ENCODE measurements at regions not wholly inside any gene's neighbourhood (a gene's known extent, or its start where the extent isn't known, plus 50 kb on each side); places are given as distances from the start of the nearest gene placed in this dataset.

GRCh38 chr11:31882951-31883392, 71.8 kb upstream of the PAX6 start:
- Histone ChIP-seq H3K27me3 (ENCODE audit: control insufficient read depth, insufficient read depth, low read length) (no peaks in the 10 kb centered on the region), H3K4me3 (ENCODE audit: low read length in 3 of 3) (no peak overlapping the region), H3K27ac (ENCODE audit: low read depth in 2 of 2, low read length in 2 of 2) (no peak overlapping the region), H3K4me1 (ENCODE audit: control insufficient read depth in 2 of 3, insufficient read depth in 2 of 3, low read depth in 1 of 3, low read length in 3 of 3) (no peaks in the 10 kb centered on the region), H3K9me3 (ENCODE audit: control insufficient read depth in 2 of 3, insufficient read depth in 1 of 3, low read length in 3 of 3) (no peaks in the 10 kb centered on the region), H3K36me3 (ENCODE audit: control insufficient read depth in 2 of 3, insufficient read depth in 3 of 3, low read length in 3 of 3) (no peaks in the 10 kb centered on the region), H3K9ac (ENCODE audit: low read length in 3 of 3) (no peak overlapping the region)
- FAIRE-seq (no peak), DNase-seq (no peak)
- intact Hi-C loops (cut with DNase I): no loop called here
- TF ChIP-seq, protein P1, sequence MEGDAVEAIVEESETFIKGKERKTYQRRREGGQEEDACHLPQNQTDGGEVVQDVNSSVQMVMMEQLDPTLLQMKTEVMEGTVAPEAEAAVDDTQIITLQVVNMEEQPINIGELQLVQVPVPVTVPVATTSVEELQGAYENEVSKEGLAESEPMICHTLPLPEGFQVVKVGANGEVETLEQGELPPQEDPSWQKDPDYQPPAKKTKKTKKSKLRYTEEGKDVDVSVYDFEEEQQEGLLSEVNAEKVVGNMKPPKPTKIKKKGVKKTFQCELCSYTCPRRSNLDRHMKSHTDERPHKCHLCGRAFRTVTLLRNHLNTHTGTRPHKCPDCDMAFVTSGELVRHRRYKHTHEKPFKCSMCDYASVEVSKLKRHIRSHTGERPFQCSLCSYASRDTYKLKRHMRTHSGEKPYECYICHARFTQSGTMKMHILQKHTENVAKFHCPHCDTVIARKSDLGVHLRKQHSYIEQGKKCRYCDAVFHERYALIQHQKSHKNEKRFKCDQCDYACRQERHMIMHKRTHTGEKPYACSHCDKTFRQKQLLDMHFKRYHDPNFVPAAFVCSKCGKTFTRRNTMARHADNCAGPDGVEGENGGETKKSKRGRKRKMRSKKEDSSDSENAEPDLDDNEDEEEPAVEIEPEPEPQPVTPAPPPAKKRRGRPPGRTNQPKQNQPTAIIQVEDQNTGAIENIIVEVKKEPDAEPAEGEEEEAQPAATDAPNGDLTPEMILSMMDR (IDR thresholded peaks at IDR 0.05; ENCODE audit: borderline replicate concordance, extremely low read depth, insufficient read depth): no peak

DNA sequence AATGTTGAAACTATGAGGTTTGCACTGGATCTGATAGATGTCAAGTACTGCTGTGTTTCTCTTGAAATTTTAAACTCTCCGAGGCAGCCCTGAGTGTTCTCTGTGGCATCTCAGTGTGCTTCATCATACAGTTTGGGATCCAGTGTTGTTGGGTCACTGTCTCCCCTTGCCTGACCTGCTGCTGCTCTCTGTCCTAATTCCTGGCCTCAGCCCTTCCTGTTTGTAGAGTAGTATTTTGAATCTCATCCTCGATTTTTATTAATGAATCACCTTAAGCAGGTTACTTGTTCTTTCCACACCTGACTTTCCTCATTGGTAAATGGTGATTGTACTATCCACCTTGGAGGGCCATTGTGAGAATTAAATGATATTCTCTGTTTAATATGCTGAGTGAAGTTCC, 70.7 kb upstream of the PAX6 start:
- FAIRE-seq: no peak
- intact Hi-C loops (cut with DNase I): no loop called here

GRCh38 chr11:31879681-31880080, 68.6 kb upstream of the PAX6 start:
- Histone ChIP-seq H3K36me3 (ENCODE audit: control insufficient read depth in 2 of 3, insufficient read depth in 3 of 3, low read length in 3 of 3) (no peaks in the 10 kb centered on the region), H3K27ac (ENCODE audit: low read depth in 2 of 2, low read length in 2 of 2) (no peak overlapping the region), H3K9ac (ENCODE audit: low read length in 3 of 3) (no peak overlapping the region), H3K4me1 (ENCODE audit: control insufficient read depth in 2 of 3, insufficient read depth in 2 of 3, low read depth in 1 of 3, low read length in 3 of 3) (no peaks in the 10 kb centered on the region), H3K27me3 (ENCODE audit: control insufficient read depth, insufficient read depth, low read length) (no peaks in the 10 kb centered on the region), H3K4me3 (ENCODE audit: low read length in 3 of 3) (no peak overlapping the region), H3K9me3 (ENCODE audit: control insufficient read depth in 2 of 3, insufficient read depth in 1 of 3, low read length in 3 of 3) (no peaks in the 10 kb centered on the region)
- no peak for FAIRE-seq
- TF ChIP-seq, protein P1 (IDR thresholded peaks at IDR 0.05; ENCODE audit: borderline replicate concordance, extremely low read depth, insufficient read depth): no peak
- DNase-seq: no peak
- intact Hi-C loops (cut with DNase I): no loop called here

More for the DNA sequence above, 70.7 kb upstream of the PAX6 start:
- TF ChIP-seq, protein P1 (IDR thresholded peaks at IDR 0.05; ENCODE audit: borderline replicate concordance, extremely low read depth, insufficient read depth): no peak
- Histone ChIP-seq H3K27me3 (ENCODE audit: control insufficient read depth, insufficient read depth, low read length) (no peaks in the 10 kb centered on the region), H3K27ac (ENCODE audit: low read depth in 2 of 2, low read length in 2 of 2) (no peak overlapping the region), H3K36me3 (ENCODE audit: control insufficient read depth in 2 of 3, insufficient read depth in 3 of 3, low read length in 3 of 3) (no peaks in the 10 kb centered on the region), H3K9ac (ENCODE audit: low read length in 3 of 3) (no peak overlapping the region), H3K4me3 (ENCODE audit: low read length in 3 of 3) (no peak overlapping the region), H3K4me1 (ENCODE audit: control insufficient read depth in 2 of 3, insufficient read depth in 2 of 3, low read depth in 1 of 3, low read length in 3 of 3) (no peaks in the 10 kb centered on the region), H3K9me3 (ENCODE audit: control insufficient read depth in 2 of 3, insufficient read depth in 1 of 3, low read length in 3 of 3) (no peaks in the 10 kb centered on the region)
- no peak for DNase-seq

DNA sequence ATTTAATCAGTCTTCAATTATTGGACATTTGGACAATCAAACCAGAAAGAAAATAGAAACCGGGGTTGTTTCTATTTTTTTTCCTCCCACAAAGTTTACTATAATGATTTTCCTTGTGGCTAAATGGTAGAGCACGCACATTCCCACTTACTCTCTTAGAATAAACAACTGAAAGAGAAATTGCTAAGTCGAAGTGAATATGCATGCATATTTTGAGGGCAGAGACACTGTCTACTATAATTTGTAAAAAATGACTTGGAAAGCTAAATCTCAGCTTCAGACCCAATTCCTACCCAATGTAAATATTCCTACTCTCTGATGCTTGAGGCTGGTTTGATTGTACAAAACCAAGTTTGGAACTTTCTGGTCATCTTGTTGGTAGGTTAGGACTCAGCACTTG, 66.7 kb upstream of the PAX6 start:
- Histone ChIP-seq H3K9ac (ENCODE audit: low read length in 3 of 3) (no peak overlapping the region), H3K36me3 (ENCODE audit: control insufficient read depth in 2 of 3, insufficient read depth in 3 of 3, low read length in 3 of 3) (no peaks in the 10 kb centered on the region), H3K27me3 (ENCODE audit: control insufficient read depth, insufficient read depth, low read length) (no peaks in the 10 kb centered on the region), H3K9me3 (ENCODE audit: control insufficient read depth in 2 of 3, insufficient read depth in 1 of 3, low read length in 3 of 3) (no peaks in the 10 kb centered on the region), H3K4me1 (ENCODE audit: control insufficient read depth in 2 of 3, insufficient read depth in 2 of 3, low read depth in 1 of 3, low read length in 3 of 3) (no peaks in the 10 kb centered on the region), H3K4me3 (ENCODE audit: low read length in 3 of 3) (no peak overlapping the region), H3K27ac (ENCODE audit: low read depth in 2 of 2, low read length in 2 of 2) (no peak overlapping the region)
- TF ChIP-seq, protein P1 (IDR thresholded peaks at IDR 0.05; ENCODE audit: borderline replicate concordance, extremely low read depth, insufficient read depth): no peak
- no peak for FAIRE-seq
- intact Hi-C loops (cut with DNase I): no loop called here
- DNase-seq: no peak
